ENCODE measurements at regions not wholly inside any gene's neighbourhood (a gene's known extent, or its start where the extent isn't known, plus 50 kb on each side); places are given as distances from the start of the nearest gene placed in this dataset.
"Not testable (repeated sequence)": the region's sequence is repeated elsewhere in the genome, so short reads cannot be mapped to it uniquely, and the experiment has no call there.

- not testable (repeated sequence) for DNase-seq (ENCODE audit: low read depth in 3 of 3)
Observed at GRCh38 chr4:12109056-12109455, 680.4 kb upstream of the HS3ST1 start.

DNA sequence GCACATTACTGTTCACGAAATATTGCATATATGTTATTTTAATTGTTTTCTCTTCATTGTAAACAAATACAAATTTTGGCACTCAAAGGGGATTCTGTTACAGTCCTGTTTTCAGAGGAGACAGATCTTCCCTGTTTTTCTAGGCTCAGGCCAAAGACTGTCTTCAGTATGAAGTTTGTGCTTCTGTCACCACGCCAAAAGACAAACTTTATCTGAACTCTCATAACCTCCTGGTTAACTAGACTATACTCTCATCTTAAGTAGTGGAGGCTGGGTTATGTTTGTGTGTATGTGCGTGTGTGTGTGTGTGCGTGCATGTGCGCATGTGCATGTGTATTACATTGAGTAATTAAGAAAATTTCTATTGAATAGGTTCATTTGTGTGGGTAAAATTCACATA lies 676.8 kb upstream of the HS3ST1 start:
- DNase-seq (ENCODE audit: low read depth in 3 of 3), result no peak

DNA sequence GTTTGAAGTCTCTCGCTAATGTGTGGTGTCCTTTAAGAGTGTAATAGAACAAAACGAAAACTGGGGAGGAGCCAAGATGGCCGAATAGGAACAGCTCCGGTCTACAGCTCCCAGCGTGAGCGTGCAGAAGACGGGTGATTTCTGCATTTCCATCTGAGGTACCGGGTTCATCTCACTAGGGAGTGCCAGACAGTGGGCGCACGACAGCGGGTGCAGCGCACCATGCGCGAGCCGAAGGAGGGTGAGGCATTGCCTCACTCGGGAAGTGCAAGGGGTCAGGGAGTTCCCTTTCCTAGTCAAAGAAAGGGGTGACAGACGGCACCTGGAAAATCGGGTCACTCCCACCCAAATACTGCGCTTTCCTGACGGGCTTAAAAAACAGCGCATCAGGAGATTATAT lies 661.2 kb upstream of the HS3ST1 start:
- DNase-seq (ENCODE audit: low read depth in 3 of 3), result not testable (repeated sequence)

DNA sequence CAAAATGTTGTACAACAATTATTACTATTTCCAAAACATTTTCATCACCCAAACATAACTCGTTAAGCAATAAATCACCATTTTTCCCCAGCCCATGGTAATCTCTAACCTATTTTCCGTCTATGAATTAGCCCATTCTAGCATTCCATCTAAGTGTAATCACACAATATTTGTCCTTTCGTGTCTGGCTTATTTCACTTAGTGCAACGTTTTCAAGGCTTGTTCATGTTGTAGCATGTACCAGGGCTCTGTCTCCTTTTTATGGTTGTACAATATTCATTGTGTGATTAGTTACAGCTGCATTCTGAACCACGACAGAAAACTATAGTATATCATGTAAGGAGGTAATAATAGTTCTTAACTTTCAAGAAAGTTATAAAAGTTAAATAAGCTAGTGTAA lies 656.0 kb upstream of the HS3ST1 start:
- no peak for DNase-seq (ENCODE audit: low read depth in 3 of 3)

DNA sequence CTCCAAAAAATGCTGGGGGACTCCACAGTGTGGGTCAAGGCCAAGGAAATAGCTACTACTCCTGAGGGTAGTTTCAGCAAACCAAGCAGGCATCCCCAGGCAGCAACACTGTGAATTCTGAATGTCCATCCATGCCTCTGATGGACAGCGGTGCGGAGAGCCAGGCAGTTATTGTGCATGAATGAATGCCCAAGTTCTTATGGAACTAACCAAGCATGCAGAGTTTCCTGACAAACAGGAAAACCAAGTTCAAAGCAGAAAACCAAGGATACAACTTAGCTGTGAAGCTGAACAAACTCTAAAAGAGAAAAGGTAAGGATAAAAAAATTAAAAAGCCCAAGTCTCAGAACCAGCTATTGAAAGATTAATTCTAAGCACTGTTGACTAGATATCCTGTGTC lies 642.6 kb upstream of the HS3ST1 start:
- no peak for DNase-seq (ENCODE audit: low read depth in 3 of 3)

DNA sequence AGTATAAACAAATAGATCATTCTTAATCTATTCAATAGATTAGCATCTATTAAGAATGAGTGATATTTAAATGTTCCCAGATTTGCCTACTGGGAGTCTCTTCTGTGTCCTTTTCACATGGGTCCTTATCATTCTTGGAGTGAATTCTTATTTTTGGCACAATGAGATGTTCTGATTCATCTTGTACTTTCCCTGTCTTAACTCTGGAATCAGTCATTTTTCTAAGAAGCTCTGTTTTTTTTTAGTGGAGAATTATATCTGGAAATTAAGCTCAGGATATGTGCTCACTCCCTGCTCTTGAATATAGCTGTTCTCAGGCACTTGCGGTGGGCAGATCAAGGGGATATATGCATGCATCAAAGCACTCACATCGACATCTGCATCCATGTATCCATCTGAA lies 625.3 kb upstream of the HS3ST1 start:
- no peak for DNase-seq (ENCODE audit: low read depth in 3 of 3)

DNA sequence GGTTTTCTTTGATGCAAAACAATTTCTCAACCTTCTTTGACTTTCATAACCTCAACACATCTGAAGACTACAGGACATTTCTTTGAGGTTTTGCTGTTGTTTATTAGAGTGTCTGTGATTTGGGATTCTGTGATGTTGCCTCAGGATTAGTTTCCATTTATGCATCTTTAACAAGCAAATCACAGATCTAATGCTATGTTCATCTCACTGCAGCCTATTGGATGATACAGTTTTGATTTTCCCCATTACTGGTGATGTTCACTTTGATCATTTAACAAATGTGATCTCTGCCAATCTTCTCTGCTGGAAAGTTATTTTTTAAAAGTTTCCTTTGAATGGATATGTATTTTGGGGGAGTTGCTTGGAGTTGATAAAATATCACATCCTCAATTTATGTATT lies 624.9 kb upstream of the HS3ST1 start:
- DNase-seq (ENCODE audit: low read depth in 3 of 3), result no peak

GRCh38 chr4:12050357-12050756 lies 621.7 kb upstream of the HS3ST1 start:
- DNase-seq (ENCODE audit: low read depth in 3 of 3), result no peak

DNA sequence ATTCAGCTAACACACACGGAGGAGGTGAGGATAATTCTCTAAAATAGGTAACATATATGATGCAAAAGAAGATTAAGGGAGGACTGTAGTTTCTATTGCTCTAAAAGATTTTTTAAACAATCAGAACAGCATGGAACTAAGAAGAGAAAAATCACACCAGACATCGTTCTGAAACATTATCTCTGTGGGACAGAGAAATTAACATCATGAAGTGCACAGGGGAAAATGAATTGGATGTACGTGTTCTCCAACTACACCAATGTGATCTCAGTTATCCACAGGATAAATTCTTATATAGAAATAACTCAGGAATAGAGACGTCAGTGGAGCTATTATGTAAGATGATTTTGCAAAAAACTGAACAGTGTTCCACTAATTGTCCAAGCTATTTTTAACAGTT lies 614.1 kb upstream of the HS3ST1 start:
- DNase-seq (ENCODE audit: low read depth in 3 of 3), result no peak

GRCh38 chr4:12041828-12042227 lies 613.1 kb upstream of the HS3ST1 start:
- DNase-seq (ENCODE audit: low read depth in 3 of 3), result no peak

DNA sequence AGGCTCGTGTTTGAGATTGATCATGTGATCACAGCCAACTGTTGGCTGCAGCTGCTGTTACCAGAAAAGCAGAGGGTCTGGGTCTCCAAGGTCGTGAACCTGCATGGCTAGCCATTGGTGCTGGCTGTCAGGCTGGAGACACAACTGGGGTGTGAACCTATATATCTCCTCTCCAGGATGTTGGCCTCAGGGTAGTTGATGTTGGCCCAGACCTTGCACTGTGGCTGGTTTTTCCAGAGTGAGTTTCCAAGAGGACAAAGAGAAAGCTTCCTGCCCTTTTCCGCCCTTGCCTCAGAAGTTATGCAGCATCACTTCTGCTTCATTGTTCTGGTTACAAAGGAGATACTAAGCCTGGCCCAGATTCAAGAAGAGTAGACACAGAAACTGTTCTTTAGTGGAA lies 607.8 kb upstream of the HS3ST1 start:
- no peak for DNase-seq (ENCODE audit: low read depth in 3 of 3)

DNA sequence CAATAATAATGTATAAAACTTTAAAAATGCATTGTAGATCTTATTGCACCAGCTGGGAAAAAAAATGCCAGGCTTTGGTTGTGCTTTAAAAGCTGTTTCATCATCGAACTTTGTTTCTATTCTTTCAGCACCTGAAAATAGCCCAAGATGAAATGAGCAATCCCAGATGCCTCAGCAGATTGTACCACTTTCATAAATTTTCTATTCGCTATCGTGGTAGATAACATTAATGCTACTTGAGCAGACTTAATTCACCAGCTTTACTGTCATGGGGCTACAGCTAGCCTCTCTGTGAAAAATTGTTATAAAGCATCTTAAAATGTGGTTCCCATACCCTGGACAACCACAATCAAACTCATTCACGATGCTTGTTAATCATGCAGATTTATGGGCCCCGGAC lies 599.6 kb upstream of the HS3ST1 start:
- DNase-seq (ENCODE audit: low read depth in 3 of 3), result no peak

GRCh38 chr4:12022409-12022808 lies 593.7 kb upstream of the HS3ST1 start:
- no peak for DNase-seq (ENCODE audit: low read depth in 3 of 3)

DNA sequence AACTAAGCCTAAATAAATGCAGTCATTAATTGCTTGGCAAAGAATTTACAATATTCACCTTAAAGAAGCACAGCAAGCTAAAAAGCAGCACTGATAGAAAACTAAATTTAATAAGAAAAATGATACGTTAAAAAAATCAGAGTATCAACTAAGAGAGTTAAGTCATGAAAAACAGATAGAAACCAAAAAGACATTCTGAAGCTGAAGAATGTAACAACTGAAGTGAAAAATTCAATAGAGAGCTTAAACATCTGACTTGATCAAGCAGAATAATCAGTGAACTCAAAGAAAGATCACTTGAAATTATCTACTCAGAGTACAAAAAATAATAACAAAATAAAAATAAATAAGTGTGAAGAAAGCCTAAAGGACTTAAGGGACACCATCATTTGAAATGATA lies 588.0 kb upstream of the HS3ST1 start:
- no peak for DNase-seq (ENCODE audit: low read depth in 3 of 3)

- DNase-seq (ENCODE audit: low read depth in 3 of 3), result no peak
Observed at GRCh38 chr4:12005471-12005870, 576.8 kb upstream of the HS3ST1 start.

DNA sequence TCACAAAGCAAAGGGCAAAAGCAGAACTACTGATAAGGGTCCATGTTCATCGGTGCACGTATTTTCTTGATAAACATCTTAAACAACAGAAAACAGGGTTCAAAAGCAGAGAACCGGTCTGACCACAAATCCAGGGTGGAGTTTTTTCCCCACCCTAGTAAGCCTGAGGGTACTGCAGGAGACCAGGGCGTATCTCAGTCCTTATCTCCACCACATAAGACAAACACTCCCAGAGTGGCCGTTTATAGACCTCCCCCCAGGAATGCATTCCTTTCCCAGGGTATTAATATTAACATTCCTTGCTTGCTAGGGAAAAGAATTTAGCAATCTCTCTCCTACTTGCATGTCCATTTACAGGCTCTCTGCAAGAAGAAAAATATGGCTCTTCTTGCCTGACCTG lies 567.9 kb upstream of the HS3ST1 start:
- not testable (repeated sequence) for DNase-seq (ENCODE audit: low read depth in 3 of 3)

- no peak for DNase-seq (ENCODE audit: low read depth in 3 of 3)
Observed at GRCh38 chr4:11976726-11977263, 548.1 kb upstream of the HS3ST1 start.

GRCh38 chr4:11973270-11973669 lies 544.6 kb upstream of the HS3ST1 start:
- no peak for DNase-seq (ENCODE audit: low read depth in 3 of 3)

- DNase-seq (ENCODE audit: low read depth in 3 of 3), result no peak
Observed at GRCh38 chr4:11970754-11971153, 542.1 kb upstream of the HS3ST1 start.

GRCh38 chr4:11966782-11967181 lies 538.1 kb upstream of the HS3ST1 start:
- DNase-seq (ENCODE audit: low read depth in 3 of 3), result no peak

- no peak for DNase-seq (ENCODE audit: low read depth in 3 of 3)
Observed at GRCh38 chr4:11954093-11954492, 525.4 kb upstream of the HS3ST1 start.

DNA sequence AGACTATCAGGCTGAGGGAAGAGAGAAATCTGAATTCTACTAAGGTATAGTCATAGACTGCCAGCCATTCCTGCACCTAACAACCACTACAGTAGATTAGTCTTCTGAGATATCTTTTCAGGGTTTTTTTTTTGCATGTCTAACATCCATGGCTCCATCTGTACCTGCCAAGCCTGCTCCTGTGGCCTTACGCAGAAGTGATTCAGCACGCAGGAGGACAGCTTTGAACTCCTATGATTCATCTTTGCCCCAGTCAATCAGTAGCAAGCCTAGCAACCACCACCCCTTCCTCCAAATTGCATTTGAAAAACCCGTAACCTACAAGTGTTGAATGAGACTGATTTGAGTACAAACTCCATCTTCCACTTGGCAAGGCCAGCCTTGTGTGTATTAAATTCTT lies 520.7 kb upstream of the HS3ST1 start:
- DNase-seq (ENCODE audit: low read depth in 3 of 3), result no peak

DNA sequence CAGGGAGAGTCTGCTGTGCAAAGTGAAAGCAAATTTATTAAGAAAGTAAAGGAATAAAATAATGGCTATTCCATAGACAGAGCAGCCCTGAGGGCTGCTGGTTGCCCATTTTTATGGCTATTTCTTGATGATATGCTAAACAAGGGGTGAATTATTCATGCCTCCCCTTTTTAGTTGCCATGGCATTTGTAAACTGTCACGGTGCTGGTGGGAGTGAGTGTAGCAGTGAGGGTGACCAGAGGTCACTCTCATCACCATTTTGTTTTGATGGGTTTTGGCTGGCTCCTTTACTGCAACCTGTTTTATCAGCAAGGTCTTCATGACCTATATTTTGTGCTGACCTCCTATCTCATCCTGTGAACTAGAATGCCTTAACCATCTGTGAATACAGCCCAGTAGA lies 518.9 kb upstream of the HS3ST1 start:
- DNase-seq (ENCODE audit: low read depth in 3 of 3), result not testable (repeated sequence)

- no peak for DNase-seq (ENCODE audit: low read depth in 3 of 3)
Observed at GRCh38 chr4:11937941-11938340, 509.2 kb upstream of the HS3ST1 start.

All from stimulated activated CD4-positive, alpha-beta T cell treated with anti-CD3 and anti-CD28 coated beads, TNF-alpha, amount 100 ng/mL, for 48 hours (primary cell).